GM18517 (cell line): ENCODE measurements at regions not wholly inside any gene's neighbourhood (a gene's known extent, or its start where the extent isn't known, plus 50 kb on each side); places are given as distances from the start of the nearest gene placed in this dataset.
A peak's percentile ranks its signal among the peaks of the same experiment; 100 is the strongest.
"Not testable (repeated sequence)": the region's sequence is repeated elsewhere in the genome, so short reads cannot be mapped to it uniquely, and the experiment has no call there.

Experiments used
- ATAC-seq: cut with Tn5 transposase; IDR thresholded peaks from one replicate; pipeline ENCODE4 v1.9.1; 2021; ENCODE audit warnings: mild to moderate bottlenecking, moderate library complexity; ENCODE audit not compliant: unreplicated experiment

DNA sequence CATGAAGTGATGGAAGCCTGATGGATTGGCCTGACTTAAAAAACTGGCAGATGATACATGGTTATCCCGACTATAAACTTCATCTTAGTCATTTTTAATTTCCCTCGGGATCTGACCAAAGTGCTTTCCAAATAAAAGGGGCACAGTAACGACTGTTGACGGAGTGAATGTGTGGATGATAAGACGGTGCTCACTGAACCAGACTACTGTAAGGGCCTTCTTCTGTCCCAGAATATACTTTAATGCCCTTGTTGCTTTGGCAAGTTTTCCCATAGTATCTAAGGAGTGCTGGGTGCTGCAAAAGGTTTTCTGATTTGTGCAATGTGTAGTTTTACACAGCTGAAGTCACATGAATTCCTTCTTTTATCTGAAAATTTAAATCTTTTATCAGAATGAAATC lies 373.5 kb downstream of the DSEL start:
- ATAC-seq, result no peak

- no peak for ATAC-seq
Observed at GRCh38 chr18:67142604-67143003, 373.9 kb downstream of the DSEL start.

- ATAC-seq, result no peak
Observed at GRCh38 chr18:67140495-67140894, 376.0 kb downstream of the DSEL start.

DNA sequence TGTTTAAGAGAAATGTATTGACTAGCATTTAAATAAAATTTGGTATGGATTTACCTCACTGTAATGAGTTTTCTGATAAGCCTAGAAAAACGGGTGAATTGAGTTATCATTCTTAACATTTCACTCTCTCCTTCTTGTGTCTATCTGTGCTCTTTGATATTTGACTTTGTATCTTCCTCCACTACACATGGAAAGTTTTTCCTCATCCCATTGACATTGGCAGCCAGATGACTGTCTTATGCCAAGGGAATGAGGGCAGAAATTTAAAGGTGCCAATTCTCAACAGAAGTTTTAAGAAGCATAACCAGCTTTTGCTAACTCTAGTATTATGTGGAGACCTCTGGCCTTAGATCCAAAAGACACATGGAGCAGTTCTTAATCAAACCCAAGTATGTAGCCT lies 376.6 kb downstream of the DSEL start:
- no peak for ATAC-seq

DNA sequence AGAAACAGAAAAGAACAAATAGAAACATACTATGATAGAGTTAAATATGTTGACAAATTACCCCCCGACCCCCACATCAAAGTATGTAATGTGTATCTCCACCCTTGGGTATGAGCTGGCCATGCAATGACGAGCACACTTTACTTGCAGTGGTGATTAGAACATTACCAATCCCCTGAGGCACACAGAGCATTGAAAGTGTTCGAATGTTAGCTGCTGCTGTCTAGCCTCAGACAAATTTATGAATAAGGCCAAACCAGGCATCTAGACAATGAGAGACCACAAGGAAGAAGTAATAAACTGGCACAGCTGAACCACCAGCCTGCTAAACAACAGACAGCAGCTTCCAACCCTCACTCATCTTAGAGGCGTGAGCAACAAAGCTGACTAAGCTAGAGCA lies 380.5 kb downstream of the DSEL start:
- ATAC-seq, result no peak

- no peak for ATAC-seq
Observed at GRCh38 chr18:67134911-67135310, 381.6 kb downstream of the DSEL start.

GRCh38 chr18:67133669-67134068 lies 382.9 kb downstream of the DSEL start:
- ATAC-seq, result no peak

DNA sequence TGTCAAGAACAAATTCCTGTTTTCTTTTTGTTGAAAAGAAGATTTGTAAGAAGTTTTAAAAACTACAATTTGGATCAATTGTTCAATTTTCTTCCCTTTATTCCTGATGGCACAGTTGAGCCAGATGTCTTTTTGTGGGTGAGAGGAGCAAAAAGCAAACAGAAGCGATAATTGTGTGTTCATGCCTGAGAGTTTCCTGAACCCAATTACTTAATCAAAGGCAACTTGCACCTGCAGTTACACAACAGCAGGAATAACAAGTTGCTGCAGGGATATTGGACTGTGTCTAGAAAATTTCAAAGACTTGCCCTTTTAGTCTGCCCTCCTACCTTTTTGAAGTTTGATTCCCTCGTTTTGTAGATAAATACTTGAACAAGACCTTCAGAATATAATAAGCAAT lies 383.6 kb downstream of the DSEL start:
- no peak for ATAC-seq

GRCh38 chr18:67131498-67131897 lies 385.0 kb downstream of the DSEL start:
- no peak for ATAC-seq

- ATAC-seq, result not testable (repeated sequence)
Observed at GRCh38 chr18:67126751-67127150, 389.8 kb downstream of the DSEL start.

DNA sequence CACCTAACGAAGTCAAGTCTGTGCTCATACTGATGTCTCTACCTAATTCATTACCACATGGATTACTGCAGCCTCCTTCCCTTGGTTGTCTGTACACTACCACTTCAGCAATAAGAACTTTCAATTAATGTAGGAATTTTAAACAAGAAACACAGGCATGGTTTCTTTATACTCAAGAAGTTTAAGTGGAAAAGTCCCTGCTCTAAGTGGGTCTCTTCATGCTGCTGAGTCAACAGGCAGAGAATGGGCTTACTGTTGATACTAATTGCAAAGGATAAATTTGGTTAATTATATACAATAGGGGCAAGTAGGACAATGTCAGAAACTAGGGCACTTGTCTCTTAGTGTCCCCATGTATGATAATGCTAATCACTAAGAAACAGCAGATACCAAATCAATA lies 392.6 kb downstream of the DSEL start:
- no peak for ATAC-seq

- ATAC-seq, result no peak
Observed at GRCh38 chr18:67117804-67118203, 398.7 kb downstream of the DSEL start.

DNA sequence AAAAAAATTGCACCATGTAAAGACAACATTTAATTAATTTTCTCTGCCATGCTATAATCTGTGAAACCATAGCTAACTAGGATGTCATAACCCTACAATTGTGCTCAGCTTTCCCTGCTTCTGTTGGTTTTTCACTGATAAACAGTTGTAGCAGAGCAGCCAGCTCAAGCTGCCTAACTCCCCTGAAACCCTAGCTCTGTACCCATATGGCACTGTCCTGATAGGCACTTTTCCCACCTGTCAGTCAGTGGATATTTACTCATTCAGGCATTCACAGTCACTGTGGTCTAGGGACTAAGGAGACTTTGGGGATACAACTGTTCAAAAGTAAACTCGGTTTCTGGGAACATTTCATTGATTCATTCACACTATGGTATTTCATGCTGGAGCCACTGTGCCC lies 407.0 kb downstream of the DSEL start:
- ATAC-seq, result no peak

DNA sequence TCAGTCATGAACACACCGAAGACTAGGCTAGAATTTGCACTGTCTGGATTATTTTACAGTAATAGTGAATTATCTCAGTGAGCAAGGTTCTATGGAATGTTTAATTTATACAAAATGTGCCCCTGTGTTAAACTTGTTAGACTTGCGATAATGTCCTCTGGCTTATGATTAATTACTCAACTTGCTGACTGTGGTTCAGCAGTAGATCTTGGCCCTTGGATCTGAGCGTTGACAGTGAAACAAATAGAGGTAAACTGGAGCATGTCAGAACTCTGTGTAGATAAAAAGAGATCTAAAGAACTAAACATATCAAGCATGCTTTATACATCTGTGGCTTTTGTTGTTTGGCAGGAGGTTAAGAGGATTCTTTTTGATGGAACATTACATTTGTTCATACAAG lies 407.6 kb downstream of the DSEL start:
- ATAC-seq, result no peak

DNA sequence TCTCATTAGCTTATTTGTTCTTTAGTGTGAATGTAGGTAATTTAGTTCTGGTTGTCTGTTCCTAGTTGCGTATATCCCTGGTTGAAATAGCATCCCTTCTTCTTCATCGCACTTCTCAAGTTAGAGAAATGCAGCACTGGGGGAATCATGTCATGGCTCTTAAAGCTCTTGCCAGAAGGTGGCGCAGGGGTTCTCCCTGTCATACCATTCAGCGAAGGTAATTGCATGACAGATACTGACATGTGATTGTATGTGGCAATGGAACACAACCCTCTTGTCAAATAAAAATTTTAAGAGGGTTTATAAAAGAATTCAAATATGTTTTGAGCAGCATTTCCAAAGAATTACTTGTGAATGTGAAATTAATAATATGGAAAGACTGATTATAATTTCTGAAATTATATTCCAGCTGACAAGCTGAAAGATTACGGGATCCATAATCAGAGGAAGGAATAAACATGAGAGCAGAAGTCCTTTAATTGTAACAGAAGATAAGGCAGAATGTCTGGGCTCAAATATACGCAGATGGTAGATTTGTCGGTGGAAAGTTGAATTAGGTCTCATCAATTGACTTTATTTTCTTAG lies 411.7 kb downstream of the DSEL start:
- ATAC-seq, result peak; percentile 83

DNA sequence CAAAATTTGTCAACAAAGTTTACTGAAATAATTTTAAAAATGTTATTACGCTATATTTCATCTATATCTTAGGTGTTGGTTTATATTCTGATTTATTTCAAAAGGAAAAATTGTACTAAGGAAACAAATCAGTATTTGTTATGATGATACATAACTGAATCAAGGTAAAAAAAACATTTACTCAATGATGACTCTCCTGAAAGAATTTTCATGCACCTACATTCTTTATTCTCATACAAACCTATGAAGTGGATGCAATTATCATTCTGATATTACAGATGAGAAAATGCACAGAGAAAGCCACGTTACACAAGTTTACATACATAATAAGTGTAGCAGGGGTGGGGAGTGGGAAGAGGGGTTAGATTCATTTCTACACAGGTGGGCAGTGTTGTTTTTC lies 422.4 kb downstream of the DSEL start:
- ATAC-seq, result no peak

DNA sequence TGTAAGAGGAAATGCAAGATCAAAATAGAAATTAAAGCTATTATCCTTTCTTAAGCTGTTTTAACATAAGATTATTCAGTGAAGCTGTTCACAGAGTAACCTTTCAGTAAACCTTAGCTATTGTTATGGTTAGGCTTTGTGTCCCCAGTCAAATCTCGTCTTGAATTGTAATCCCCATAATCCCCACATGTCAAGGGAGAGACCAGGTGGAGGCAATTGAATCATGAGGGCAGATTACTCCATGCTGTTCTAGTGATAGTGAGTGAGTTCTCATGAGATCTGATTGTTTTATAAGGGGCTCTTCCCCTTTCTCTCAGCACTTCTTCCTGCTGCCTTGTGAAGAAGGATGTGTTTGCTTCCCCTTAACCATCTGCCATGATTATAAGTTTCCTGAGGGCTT lies 424.4 kb downstream of the DSEL start:
- no peak for ATAC-seq

DNA sequence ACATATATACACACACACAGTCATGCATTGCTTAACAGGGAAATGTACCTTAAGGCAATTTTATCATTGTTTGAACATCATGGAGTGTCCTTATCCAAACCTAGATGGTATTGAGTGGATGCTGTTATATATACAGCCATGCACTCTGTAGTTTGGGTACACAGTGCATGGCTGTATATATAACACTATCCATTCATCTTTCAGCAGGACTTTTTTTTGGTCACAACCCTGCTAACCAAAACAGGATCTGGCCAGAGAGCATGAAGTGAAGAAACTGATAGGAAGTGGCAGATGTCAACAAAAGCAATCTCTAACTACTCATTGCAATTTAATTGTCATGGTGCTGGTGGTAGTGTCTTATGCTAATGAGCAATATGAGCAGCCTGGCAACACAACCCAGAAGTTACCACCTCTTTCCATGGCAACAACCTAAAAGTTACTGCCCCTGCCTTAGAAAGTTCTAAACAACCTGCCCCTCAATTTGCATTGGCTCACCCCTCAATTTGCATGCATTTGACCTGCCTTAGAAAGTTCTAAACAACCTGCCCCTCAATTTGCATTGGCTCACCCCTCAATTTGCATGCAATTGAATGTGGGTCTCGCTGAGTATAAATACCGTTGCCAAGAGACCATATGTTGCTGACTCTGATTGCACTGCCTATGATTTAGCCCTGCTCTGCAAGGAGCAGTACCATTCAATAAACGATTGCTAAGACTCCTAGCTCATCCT lies 434.9 kb downstream of the DSEL start:
- no peak for ATAC-seq

DNA sequence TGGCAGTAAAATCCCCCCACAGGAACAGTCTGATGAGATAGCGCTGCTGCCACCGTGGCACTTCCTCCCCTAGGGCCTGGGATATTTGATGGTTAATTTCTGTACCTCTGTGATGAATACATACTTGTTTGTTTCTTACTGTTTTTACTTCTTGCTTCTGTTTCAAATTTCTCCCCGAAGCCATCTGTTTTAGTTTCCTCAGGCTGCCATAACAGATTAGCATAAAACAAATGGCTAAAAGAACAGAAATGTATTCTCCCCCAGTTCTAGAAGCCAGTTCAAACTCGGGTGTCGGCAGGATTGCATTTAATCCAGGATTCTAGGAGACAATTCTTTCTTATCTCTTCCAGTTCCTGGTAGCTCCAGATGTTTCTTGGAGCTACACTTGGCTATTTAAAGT lies 435.9 kb downstream of the DSEL start:
- ATAC-seq, result no peak

- ATAC-seq, result no peak
Observed at GRCh38 chr18:67074309-67074708, 442.2 kb downstream of the DSEL start.

DNA sequence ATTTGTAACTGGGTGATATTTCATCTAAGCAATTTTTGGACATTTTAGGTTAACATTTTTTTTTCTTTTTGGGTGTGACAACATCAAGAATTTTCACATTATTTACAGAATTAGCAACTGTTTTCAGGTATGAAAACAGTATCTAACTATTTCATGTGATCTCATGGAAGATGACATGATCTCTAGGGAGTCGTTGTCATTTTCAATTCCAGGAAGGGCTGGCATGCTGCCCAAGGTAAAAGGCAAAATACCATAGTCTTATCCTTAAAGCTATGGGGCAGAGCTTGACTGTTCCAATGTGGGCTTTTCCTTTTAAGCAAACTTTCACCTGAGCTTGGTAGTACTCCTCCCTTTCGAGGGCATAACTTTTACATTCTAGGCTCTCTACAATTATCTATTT lies 443.7 kb downstream of the DSEL start:
- no peak for ATAC-seq

DNA sequence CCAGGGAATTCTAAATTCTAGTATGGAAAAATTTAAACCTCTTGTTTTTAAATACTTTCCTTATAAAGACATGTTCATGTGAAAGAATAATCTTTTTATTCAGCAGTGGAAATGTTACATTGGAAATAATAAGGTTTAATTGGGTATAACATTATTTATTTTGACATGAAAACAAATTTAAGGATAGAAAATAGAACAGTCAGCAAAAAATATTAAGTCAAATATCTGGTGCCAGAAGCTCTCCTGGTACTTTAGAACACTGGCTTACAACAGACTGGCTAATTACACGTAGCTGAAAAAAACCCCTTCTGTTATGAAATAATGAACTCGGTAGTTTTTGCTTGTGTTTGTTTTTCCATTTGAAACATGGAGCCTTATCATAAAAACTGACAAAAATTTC lies 447.9 kb downstream of the DSEL start:
- ATAC-seq, result no peak

- ATAC-seq, result no peak
Observed at GRCh38 chr18:67047334-67047733, 443.4 kb upstream of the CDH19 start.
